Activated T-cell treated with anti-CD3 and anti-CD28 coated beads, Interleukin-2, amount 50 U/mL, for 24 hours (primary cell): ENCODE measurements at regions not wholly inside any gene's neighbourhood (a gene's known extent, or its start where the extent isn't known, plus 50 kb on each side); places are given as distances from the start of the nearest gene placed in this dataset.

ENCODE experiments used
- DNase-seq: peaks from one replicate; pipeline ENCODE4 v3.0.0-alpha.2; 2020
- H3K27ac Mint-ChIP-seq: 2 replicates; pipeline ENCODE4 v1.8.0; 2020; ENCODE audit warnings: mild to moderate bottlenecking, mixed read lengths
- H3K27me3 Mint-ChIP-seq: 2 replicates; pipeline ENCODE4 v1.8.0; 2020; ENCODE audit warnings: mixed read lengths
- H3K36me3 Mint-ChIP-seq: 2 replicates; pipeline ENCODE4 v1.8.0; 2020; ENCODE audit warnings: low read depth, mixed read lengths
- H3K4me1 Mint-ChIP-seq: 2 replicates; pipeline ENCODE4 v1.8.0; 2020; ENCODE audit warnings: low read depth, mixed read lengths
- H3K4me3 Mint-ChIP-seq: 2 replicates; pipeline ENCODE4 v1.8.0; 2020; ENCODE audit warnings: mild to moderate bottlenecking, moderate library complexity, mixed read lengths
- H3K9me3 Mint-ChIP-seq: 2 replicates; pipeline ENCODE4 v1.8.0; 2020; ENCODE audit warnings: mixed read lengths

GRCh38 chr22:22432937-22433336 lies 75.6 kb downstream of the ZNF280B start:
- Mint-ChIP-seq H3K27me3 (peaks cover 33% of the 10 kb centered on the region), H3K4me1 (no peaks in the 10 kb centered on the region), H3K9me3 (no peaks in the 10 kb centered on the region), H3K4me3 (no peak overlapping the region), H3K36me3 (no peaks in the 10 kb centered on the region), H3K27ac (no peak overlapping the region)
- no peak for DNase-seq

- H3K27ac Mint-ChIP-seq: no peak overlapping the region
- H3K9me3 Mint-ChIP-seq: no peaks in the 10 kb centered on the region
- DNase-seq: no peak
- H3K36me3 Mint-ChIP-seq: no peaks in the 10 kb centered on the region
- peaks cover 40% of the 10 kb centered on the region for H3K27me3 Mint-ChIP-seq
- H3K4me3 Mint-ChIP-seq: no peak overlapping the region
- no peaks in the 10 kb centered on the region for H3K4me1 Mint-ChIP-seq
Measured at GRCh38 chr22:22433770-22434169, 74.8 kb downstream of the ZNF280B start.
